GM18520 (cell line): ENCODE measurements at regions not wholly inside any gene's neighbourhood (a gene's known extent, or its start where the extent isn't known, plus 50 kb on each side); places are given as distances from the start of the nearest gene placed in this dataset.

Source experiments
- ATAC-seq: cut with Tn5 transposase; IDR thresholded peaks from one replicate; pipeline ENCODE4 v1.9.1; 2021; ENCODE audit not compliant: unreplicated experiment

- ATAC-seq, result no peak
Observed at GRCh38 chr2:153043385-153043784, 325.0 kb downstream of the ARL6IP6 start.

- no peak for ATAC-seq
Observed at GRCh38 chr2:153028626-153029025, 310.2 kb downstream of the ARL6IP6 start.

- ATAC-seq, result no peak
Observed at GRCh38 chr2:153027533-153027932, 309.1 kb downstream of the ARL6IP6 start.

DNA sequence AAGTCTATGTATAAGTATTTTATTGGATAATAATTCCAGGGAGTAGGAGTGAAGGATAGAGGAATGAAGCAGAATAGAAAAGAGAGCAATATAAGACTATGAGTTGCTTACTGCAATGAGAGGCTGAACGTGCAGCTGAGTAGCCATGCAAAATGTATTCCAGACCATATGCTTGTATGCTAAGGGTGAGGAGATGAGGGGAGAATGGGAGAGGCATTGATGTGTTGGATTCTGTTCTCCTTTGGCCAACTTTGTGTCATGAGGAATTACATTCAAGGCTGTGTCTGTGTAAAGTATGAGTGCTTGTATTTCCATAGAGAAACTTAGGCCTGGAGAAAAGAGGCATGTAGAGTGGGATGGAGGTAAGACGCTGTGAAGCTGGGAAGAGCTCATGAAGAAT is 301.8 kb downstream of the ARL6IP6 start:
- no peak for ATAC-seq

DNA sequence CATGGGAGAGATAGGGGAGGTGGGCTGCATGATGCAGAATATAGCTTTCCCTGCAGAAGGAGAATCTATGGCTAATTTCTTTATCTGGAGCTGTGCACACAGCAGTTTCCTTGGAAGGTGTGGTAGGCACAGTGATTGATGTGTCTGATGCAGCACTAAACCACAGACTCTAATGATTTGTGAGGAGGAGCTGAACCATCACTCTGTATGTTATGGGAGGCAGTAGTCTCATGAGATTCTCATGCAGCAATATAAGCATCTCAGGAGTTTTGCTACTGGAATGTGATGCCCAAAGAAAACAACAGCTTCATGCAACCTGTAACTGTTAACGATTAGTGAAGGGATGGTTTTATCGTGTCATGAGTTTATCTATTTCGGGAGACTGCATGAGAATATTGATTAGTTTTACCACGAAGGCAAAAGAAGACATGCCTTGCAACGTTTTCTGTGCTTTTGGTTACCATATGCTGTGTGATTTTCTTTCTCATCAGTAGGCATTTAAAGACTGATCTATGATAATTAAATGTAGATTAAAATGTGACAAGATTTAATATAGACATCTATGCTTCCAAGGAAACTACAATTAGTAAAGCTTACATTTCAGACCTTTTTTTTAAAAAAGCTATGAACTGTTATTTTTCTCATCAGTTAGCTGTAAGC is 286.8 kb downstream of the ARL6IP6 start:
- ATAC-seq, result peak; percentile 42

- ATAC-seq, result peak; percentile 60
Observed at GRCh38 chr2:153004627-153005026, 286.2 kb downstream of the ARL6IP6 start.

GRCh38 chr2:152974146-152974545 is 255.7 kb downstream of the ARL6IP6 start:
- ATAC-seq, result no peak

DNA sequence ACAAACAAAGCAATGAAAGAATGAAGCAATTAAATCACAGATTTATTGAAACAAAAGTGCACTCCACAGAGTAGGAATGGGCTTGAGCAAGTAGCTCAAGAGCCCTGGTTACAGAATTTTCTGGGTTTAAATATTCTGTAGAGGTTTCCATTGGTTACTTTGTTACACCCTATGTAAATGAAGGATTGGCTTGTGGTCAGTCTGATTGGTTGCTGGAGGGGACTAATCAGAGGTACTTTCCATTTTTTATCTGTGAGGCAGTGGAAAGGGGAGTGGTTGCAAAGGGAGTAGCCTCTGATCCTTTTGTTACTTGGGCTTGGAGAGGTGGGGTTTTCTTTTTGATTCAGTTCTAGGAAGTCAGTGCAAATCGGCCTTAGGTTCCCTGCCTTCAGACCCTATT is 253.3 kb downstream of the ARL6IP6 start:
- ATAC-seq, result no peak

DNA sequence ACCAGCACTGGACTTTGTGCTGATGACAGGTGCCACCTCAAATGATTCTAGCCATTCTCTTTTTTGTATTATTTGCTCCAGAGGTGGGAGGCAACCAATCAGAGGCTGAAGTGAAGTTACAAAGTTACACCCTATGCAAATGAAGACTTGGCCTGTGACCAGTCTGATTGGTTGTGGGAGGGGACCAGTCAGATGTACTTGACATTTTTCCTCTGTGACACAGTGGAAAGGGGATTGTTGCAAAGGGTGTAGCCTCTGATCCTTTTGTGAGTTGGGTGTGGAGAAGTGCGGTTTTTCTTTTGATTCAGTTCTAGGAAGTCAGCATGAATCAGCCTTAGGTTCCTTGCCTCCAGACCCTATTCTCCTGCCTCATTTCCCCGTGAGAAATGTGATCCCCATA is 244.0 kb downstream of the ARL6IP6 start:
- ATAC-seq, result no peak

DNA sequence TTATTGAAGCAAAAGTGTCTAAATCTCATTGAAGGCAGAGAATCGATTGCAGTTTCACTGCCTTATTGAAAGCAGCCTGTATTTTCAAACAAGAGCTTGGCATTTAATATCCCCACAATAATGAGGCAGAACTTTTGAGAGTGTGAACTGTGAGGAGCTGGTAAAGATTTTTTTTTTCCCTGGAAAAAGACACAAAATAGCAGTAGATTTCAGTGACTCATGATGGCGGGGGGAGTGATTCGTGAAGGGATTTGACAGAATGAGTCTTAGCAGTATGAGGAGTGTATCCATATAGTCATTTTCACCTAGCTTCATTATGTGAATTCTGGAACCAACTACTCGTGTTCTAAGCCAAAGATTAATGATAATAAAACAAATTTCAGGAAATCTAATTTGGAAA is 242.9 kb downstream of the ARL6IP6 start:
- ATAC-seq, result no peak

DNA sequence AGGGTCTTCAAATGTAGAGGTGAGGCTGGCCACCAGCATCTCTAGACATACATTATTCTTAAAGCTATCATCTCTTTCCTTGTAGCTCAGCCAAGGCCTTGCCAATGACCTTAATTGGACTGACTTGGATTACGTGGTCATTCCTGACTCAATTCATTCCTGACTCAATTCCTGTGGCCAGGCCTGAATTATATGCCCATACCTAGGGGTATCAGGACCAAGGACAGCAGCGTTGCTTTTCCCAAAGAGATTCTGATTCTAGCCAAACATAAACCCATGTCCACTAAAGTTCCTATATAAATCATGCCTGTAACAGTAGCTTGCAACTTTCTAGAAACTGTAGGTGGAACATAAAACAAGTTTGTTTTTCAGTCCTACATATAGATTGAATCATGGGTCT is 231.7 kb downstream of the ARL6IP6 start:
- no peak for ATAC-seq

DNA sequence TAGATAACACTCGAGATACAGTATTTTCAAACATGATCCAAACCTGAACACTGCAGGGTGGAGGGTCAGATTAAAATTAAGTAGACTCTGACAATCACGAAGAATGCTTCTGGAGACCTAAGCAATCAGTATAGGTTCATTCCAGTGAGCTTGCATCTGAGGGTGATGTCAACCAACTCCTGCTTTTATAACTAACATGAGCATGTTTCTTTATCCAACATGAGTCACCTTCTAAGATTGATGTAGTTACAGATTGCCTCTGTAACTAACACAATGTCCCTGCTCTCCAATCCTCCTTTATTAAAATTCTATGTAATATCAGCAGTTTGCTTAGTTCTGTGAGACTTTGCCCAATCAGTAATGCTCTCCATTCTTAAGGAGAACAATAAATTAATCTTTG is 225.7 kb downstream of the ARL6IP6 start:
- no peak for ATAC-seq

- ATAC-seq, result no peak
Observed at GRCh38 chr2:152942940-152943440, 224.6 kb downstream of the ARL6IP6 start.

GRCh38 chr2:152930501-152930900 is 212.1 kb downstream of the ARL6IP6 start:
- no peak for ATAC-seq

DNA sequence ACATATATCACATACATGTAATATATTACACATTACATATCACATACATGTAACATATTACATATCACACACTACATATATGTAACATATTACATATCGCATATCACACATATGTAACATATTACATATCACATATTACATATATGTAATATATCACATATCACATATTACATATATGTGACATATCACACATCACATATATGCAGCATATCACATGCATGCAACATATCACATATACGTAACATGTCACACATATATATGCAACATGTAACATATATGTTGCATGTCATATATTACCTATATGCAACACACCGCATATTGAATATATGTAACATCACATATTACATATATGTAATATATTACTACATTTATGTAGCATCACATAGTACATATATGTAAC is 211.2 kb downstream of the ARL6IP6 start:
- no peak for ATAC-seq

DNA sequence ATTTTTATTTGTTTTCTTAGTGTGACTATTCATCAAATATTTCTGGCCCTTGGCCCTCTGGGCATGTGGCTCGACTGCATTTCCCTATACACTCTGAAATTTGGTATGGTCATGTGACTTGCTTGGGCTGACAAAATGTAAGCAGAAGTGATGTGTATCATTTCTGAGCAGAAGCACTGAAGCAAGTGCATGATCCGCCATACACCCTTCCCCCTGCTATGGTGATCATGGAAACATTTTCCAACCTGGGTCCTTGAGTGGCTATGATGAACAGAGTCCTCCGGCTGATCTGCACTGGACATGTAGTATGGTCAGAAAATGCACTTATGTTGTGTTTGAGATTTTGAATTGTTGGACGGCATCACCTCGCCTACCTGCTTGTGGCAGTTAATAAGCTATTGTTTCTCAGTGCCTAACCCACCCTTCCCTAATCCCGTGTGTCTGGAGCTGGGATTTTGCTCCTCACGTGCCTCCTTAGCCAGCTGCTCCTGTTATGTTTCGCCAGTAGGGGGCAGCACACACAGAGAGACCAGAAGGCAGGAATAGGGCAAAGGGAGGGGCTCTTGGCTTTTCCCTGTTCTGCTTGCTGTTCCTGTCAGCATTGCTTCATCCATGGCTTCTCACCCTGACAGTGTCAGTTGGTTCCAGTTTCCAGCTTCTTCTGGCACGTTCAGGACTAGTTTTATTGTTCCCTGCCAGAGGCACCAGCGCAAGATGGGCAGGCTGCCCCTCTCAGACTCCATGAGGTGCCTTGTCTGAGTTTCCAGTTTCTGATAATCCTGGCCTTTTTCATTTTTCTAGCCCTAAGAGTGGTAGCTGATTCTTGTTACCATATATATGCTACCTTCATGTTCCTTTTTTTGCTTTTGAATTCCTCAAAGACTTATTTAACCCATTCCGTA is 207.4 kb downstream of the ARL6IP6 start:
- ATAC-seq, result no peak

DNA sequence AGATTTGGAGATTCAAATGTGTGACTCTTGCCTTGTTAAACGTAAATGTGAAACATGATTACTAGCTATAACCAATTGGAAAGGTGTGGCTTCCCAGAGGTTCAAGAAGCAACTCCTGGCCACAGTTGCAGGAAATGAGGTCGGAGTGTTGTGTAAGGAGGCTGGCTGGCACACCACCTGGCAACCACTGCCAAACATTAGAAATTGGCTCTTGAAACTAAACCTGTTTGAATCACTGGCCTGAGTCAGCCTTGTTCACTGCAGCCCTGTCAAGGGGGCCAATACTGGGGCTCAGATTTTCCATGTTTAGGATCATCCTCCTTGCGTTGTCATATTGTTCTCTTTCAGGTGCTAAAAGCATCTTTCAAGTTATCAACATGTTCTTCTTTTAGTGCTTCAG is 206.3 kb downstream of the ARL6IP6 start:
- ATAC-seq, result no peak

DNA sequence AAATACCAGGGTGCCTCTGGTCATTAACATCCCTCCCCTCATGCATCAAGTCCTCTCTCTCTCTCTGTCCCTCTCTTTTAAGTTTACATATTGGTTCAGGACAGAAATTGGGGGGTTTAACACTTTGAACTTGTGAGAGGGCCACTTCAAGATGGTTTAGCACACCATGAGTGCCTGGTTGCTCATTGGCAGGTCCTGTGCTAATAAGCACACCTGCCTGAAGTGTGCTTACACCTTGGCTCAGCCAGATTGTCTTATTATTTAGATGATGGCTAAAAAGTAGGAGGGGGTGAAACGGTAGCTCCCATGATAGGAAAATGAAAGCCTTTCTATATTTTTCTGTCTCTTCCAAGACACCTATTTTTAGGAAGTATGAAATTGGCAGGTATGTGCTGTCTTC is 205.8 kb downstream of the ARL6IP6 start:
- no peak for ATAC-seq

DNA sequence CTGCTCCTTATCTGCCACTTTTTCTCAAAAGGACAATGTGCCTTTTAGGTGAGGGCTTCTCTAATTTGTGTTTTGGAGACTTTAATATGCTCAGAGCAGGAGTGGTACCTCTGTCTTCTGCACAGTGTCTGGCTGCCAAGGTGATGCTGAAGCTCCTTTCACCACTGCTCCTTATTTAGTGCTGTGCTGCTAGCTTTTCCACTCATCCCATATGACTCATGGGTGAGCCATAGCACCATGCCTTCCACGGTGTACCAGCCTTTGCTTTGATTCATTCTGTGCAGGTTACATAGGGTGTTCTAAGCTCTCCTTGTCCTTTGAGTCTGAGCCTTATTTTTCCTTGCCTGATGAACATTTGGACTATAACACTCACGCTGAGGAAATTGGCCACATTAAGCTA is 202.4 kb downstream of the ARL6IP6 start:
- ATAC-seq, result no peak

DNA sequence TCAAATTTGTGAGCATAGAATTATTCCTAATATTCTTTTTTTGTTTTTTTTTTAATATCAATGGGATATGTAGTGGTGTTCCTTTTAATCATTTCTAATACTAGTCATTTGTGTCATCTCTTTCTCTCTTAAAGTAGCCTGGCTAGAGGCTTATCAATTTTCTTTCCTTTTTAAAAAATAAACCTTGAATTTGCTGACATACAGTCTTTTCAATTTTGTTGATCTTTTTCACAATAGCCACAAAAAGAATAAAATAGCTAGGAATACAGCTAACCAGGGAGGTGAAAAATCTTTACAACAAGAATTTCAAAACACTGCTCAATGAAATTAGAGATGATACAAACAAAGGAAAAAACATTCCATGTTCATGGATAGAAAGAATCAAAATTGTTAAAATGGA is 192.6 kb downstream of the ARL6IP6 start:
- ATAC-seq, result no peak

DNA sequence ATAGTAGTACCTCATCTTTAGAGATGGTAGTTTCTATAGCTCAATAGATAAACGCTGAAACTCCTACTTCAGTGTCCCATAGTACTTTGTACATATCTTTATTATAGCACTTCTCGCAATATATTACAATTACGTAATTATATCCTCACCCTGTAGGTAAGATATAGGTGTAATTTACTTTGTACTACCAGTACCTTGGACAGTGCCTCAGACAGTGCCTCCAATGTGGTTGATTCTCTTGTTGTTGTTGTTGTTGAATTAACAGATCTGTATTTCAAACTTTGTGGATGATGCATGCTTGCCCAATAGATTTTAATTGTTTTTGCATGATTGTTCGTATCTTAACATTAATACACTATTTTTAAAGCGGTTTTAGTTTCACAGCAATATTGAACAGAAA is 188.6 kb downstream of the ARL6IP6 start:
- ATAC-seq, result no peak

DNA sequence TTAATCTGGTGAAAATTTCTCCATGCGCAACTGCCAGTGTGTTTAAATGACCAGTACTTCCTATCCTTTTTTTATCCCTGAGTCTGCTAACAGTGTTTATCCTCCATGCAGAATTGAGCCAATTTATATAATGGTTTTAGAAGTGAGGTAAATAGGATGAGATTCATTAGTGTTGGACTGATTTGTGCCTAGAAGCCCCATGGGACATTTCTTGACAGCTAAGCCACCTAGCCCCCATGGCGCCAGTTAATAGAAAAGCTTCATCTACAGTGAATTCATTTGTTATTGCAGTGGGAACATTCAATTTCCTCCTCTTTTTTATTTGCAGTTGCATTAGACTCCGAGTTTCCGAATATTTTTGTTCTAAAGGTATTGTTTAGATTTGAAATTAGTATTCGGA is 175.6 kb downstream of the ARL6IP6 start:
- ATAC-seq, result no peak
